Mammary epithelial cell (primary cell): ENCODE measurements at regions not wholly inside any gene's neighbourhood (a gene's known extent, or its start where the extent isn't known, plus 50 kb on each side); places are given as distances from the start of the nearest gene placed in this dataset.

Experiments
- EZH2 ChIP-seq: IDR thresholded peaks from 2 replicates; pipeline ENCODE4 v1.6.1; 2012; ENCODE audit warnings: low read length, inconsistent platforms, borderline replicate concordance
- TF ChIP-seq, protein P1 (sequence below), 2 donors: IDR thresholded peaks in 1 of 2; conservative IDR thresholded peaks in 1 of 2; 2 replicates each; pipeline ENCODE4 v1.5.1; 2011 to 2012; ENCODE audit warnings: inconsistent platforms in 2 of 2, low read length in 2 of 2, mild to moderate bottlenecking in 2 of 2, control low read depth in 1 of 2, low read depth in 1 of 2; ENCODE audit not compliant: insufficient read depth in 1 of 2; ENCODE audit errors: extremely low read depth in 1 of 2

DNA sequence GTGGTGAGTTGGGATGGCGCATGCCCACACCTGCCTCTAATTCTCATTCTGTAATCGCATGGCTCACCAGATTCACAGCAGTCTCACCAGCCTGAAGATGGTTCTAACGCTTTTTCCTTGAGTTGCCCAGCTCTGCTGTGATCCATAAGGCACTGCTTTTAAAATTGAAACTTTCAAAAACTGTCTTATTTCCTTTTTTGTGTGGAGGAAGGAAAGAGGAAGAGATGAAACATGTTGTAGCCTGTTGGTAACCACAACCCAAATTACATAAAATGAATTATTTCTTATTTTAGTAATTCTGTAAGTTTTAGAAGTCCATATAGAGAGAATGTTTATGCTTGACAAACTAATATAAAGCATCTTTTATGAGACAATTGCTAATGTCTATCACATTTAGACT lies 165.4 kb downstream of the RBM43 start:
- TF ChIP-seq, protein P1, sequence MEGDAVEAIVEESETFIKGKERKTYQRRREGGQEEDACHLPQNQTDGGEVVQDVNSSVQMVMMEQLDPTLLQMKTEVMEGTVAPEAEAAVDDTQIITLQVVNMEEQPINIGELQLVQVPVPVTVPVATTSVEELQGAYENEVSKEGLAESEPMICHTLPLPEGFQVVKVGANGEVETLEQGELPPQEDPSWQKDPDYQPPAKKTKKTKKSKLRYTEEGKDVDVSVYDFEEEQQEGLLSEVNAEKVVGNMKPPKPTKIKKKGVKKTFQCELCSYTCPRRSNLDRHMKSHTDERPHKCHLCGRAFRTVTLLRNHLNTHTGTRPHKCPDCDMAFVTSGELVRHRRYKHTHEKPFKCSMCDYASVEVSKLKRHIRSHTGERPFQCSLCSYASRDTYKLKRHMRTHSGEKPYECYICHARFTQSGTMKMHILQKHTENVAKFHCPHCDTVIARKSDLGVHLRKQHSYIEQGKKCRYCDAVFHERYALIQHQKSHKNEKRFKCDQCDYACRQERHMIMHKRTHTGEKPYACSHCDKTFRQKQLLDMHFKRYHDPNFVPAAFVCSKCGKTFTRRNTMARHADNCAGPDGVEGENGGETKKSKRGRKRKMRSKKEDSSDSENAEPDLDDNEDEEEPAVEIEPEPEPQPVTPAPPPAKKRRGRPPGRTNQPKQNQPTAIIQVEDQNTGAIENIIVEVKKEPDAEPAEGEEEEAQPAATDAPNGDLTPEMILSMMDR (conservative IDR thresholded peaks at IDR 0.05 in 1 of 2, IDR thresholded peaks at IDR 0.05 in 1 of 2; ENCODE audit: extremely low read depth in 1 of 2, insufficient read depth in 1 of 2, low read depth in 1 of 2, low read length in 2 of 2), result no peak
- no peak for TF ChIP-seq EZH2
